ENCODE measurements at regions not wholly inside any gene's neighbourhood (a gene's known extent, or its start where the extent isn't known, plus 50 kb on each side); places are given as distances from the start of the nearest gene placed in this dataset.

DNA sequence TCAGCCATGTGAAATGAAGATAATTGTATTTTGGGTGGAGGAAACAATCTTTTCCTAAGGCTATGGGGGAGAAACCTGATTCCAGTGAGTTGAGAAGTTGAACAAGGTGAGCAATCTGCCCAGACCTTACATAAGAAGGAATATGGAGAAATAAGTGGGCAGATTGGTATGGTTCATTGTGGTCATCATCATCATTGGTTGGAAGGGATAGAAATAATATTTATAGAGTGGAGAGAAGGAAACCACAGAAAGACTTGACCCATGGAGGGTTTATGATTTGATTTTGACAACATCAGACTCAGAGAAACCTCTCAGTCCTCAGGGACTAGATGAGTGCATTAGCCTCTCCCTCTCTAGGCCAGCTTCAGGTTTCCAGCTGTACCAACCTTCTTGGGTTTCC, 177.9 kb upstream of the NEIL3 start:
- TF ChIP-seq GATA2 (IDR thresholded peaks at IDR 0.05; ENCODE audit: low read depth, low read length): no peak
- no peak for TF ChIP-seq GATA3 (IDR thresholded peaks at IDR 0.05; ENCODE audit: low read depth, low read length)
